HG02763 (cell line): ENCODE measurements at regions not wholly inside any gene's neighbourhood (a gene's known extent, or its start where the extent isn't known, plus 50 kb on each side); places are given as distances from the start of the nearest gene placed in this dataset.

Experiments used
- ATAC-seq: cut with Tn5 transposase; IDR thresholded peaks from one replicate; pipeline ENCODE4 v1.9.1; 2021; ENCODE audit warnings: mild to moderate bottlenecking, moderate library complexity; ENCODE audit not compliant: unreplicated experiment

GRCh38 chr9:86836266-86836665 is 111.0 kb downstream of the GAS1 start:
- no peak for ATAC-seq

GRCh38 chr9:86830356-86830755 is 117.0 kb downstream of the GAS1 start:
- no peak for ATAC-seq

GRCh38 chr9:86829496-86830046 is 117.7 kb downstream of the GAS1 start:
- ATAC-seq, result no peak

GRCh38 chr9:86828631-86829030 is 118.7 kb downstream of the GAS1 start:
- no peak for ATAC-seq

GRCh38 chr9:86827893-86828292 is 119.4 kb downstream of the GAS1 start:
- ATAC-seq, result no peak

GRCh38 chr9:86825299-86825698 is 122.0 kb downstream of the GAS1 start:
- no peak for ATAC-seq

GRCh38 chr9:86822006-86822801 is 125.1 kb downstream of the GAS1 start:
- ATAC-seq, result no peak

GRCh38 chr9:86821006-86821845 is 126.1 kb downstream of the GAS1 start:
- no peak for ATAC-seq

- ATAC-seq, result no peak
These were observed 127.8 kb downstream of the GAS1 start for GRCh38 chr9:86819552-86819951.

GRCh38 chr9:86818636-86819035 is 128.7 kb downstream of the GAS1 start:
- no peak for ATAC-seq

- ATAC-seq, result no peak
These were observed 130.4 kb downstream of the GAS1 start for GRCh38 chr9:86816868-86817267.

- ATAC-seq, result no peak
These were observed 130.9 kb downstream of the GAS1 start for GRCh38 chr9:86816366-86816765.

- ATAC-seq, result no peak
These were observed 134.7 kb downstream of the GAS1 start for GRCh38 chr9:86812616-86813015.

- no peak for ATAC-seq
These were observed 137.4 kb downstream of the GAS1 start for GRCh38 chr9:86809759-86810367.

- no peak for ATAC-seq
These were observed 138.2 kb downstream of the GAS1 start for GRCh38 chr9:86809151-86809550.

GRCh38 chr9:86807367-86807976 is 139.8 kb downstream of the GAS1 start:
- ATAC-seq, result no peak

GRCh38 chr9:86804011-86804410 is 143.3 kb downstream of the GAS1 start:
- no peak for ATAC-seq

GRCh38 chr9:86802900-86803673 is 144.2 kb downstream of the GAS1 start:
- no peak for ATAC-seq

- no peak for ATAC-seq
These were observed 146.1 kb downstream of the GAS1 start for GRCh38 chr9:86801246-86801645.

GRCh38 chr9:86800681-86801080 is 146.6 kb downstream of the GAS1 start:
- ATAC-seq, result no peak
